ENCODE measurements at regions not wholly inside any gene's neighbourhood (a gene's known extent, or its start where the extent isn't known, plus 50 kb on each side); places are given as distances from the start of the nearest gene placed in this dataset.
A peak's percentile ranks its signal among the peaks of the same experiment; 100 is the strongest.

DNA sequence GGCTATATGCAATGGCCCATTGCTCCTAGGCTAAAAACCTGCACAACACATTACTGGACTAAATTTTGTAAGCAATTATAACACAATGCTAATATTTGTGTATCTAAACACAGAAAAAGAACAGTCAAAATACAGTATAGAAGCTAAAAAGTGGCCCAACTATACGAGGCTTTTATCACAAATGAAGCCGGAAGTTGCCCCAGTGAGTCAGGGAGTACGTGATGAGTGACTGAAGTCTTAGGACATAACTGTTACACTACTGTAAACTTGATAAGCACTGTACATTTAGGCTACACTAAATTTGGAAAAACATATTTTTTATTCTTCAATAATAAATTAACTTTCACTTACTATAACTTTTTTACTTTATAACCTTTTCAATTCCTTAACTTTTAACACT is 105.2 kb upstream of the PRR16 start:
- H2BK120ac ChIP-seq (ENCODE audit: low read depth, low read length): no peak overlapping the region
- no peak overlapping the region for H2BK15ac ChIP-seq (ENCODE audit: low read depth, low read length)
- no peak overlapping the region for H3K4me2 ChIP-seq (ENCODE audit: low read depth, low read length)
- H3K9me3 ChIP-seq (ENCODE audit: control insufficient read depth, insufficient read depth, low read length): no peaks in the 10 kb centered on the region
- no peak overlapping the region for H3K4me3 ChIP-seq (ENCODE audit: insufficient read depth, low read depth, low read length)
- ChIA-PET POLR2A (ENCODE audit: unreplicated experiment) (no interaction called here), CTCF (no interaction called here)
- H3K9ac ChIP-seq (ENCODE audit: low read depth, low read length): no peak overlapping the region
- no peak overlapping the region for H2AK5ac ChIP-seq (ENCODE audit: low read depth, low read length)
- TF ChIP-seq, protein P1, sequence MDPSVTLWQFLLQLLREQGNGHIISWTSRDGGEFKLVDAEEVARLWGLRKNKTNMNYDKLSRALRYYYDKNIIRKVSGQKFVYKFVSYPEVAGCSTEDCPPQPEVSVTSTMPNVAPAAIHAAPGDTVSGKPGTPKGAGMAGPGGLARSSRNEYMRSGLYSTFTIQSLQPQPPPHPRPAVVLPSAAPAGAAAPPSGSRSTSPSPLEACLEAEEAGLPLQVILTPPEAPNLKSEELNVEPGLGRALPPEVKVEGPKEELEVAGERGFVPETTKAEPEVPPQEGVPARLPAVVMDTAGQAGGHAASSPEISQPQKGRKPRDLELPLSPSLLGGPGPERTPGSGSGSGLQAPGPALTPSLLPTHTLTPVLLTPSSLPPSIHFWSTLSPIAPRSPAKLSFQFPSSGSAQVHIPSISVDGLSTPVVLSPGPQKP (IDR thresholded peaks at IDR 0.05; ENCODE audit: borderline replicate concordance, low read depth, low read length): no peak
- no peak for TF ChIP-seq NFE2L2 (IDR thresholded peaks at IDR 0.05; ENCODE audit: low read depth, low read length)
- TF ChIP-seq SMC3 (IDR thresholded peaks at IDR 0.05; ENCODE audit: low read depth, low read length): no peak
- TF ChIP-seq, protein P2, sequence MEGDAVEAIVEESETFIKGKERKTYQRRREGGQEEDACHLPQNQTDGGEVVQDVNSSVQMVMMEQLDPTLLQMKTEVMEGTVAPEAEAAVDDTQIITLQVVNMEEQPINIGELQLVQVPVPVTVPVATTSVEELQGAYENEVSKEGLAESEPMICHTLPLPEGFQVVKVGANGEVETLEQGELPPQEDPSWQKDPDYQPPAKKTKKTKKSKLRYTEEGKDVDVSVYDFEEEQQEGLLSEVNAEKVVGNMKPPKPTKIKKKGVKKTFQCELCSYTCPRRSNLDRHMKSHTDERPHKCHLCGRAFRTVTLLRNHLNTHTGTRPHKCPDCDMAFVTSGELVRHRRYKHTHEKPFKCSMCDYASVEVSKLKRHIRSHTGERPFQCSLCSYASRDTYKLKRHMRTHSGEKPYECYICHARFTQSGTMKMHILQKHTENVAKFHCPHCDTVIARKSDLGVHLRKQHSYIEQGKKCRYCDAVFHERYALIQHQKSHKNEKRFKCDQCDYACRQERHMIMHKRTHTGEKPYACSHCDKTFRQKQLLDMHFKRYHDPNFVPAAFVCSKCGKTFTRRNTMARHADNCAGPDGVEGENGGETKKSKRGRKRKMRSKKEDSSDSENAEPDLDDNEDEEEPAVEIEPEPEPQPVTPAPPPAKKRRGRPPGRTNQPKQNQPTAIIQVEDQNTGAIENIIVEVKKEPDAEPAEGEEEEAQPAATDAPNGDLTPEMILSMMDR (conservative IDR thresholded peaks at IDR 0.05; ENCODE audit: low read depth, low read length): no peak
- no peak for TF ChIP-seq BHLHE40 (IDR thresholded peaks at IDR 0.05; ENCODE audit: low read depth, low read length)
- no peak for TF ChIP-seq MXI1 (IDR thresholded peaks at IDR 0.05; ENCODE audit: borderline replicate concordance, low read depth, low read length)
- TF ChIP-seq RCOR1 (IDR thresholded peaks at IDR 0.05; ENCODE audit: insufficient replicate concordance, low read length): no peak
- no peak for TF ChIP-seq POLR2A (IDR thresholded peaks at IDR 0.05; ENCODE audit: low read depth, low read length)
- no peaks in the 10 kb centered on the region for H3K4me1 ChIP-seq (ENCODE audit: control insufficient read depth, insufficient read depth, low read length)
- no peak overlapping the region for H2BK20ac ChIP-seq (ENCODE audit: low read depth, low read length)
- DNase-seq (peak; percentile 15), ATAC-seq (ENCODE audit: low read depth) (no peak)
- no peak overlapping the region for H3K56ac ChIP-seq (ENCODE audit: extremely low read depth, insufficient read depth, low read length)
- no peaks in the 10 kb centered on the region for H3K9me1 ChIP-seq (ENCODE audit: insufficient read depth, low read length)
- WGBS, 2 experiments (ENCODE audit: extremely low coverage in 2 of 2, insufficient read length in 1 of 2): no CpG with 5 or more reads among the region's 3 CpGs
- no peak overlapping the region for H3K23ac ChIP-seq (ENCODE audit: low read depth, low read length)
- in situ Hi-C loops (cut with MboI; ENCODE audit: low sequenced_read_pairs): no loop called here
- BruUV-seq (replicated peaks): no TSS peak
- H3K79me1 ChIP-seq (ENCODE audit: low read depth in 1 of 2, low read length in 2 of 2): no peaks in the 10 kb centered on the region
- no peaks in the 10 kb centered on the region for H4K20me1 ChIP-seq (ENCODE audit: insufficient read depth, low read length)
- H3K18ac ChIP-seq (ENCODE audit: low read depth, low read length): no peak overlapping the region
- no peak overlapping the region for H3K14ac ChIP-seq (replicated peaks; ENCODE audit: low read depth, low read length)
- dilution Hi-C loops (cut with HindIII; ENCODE audit: low sequenced_read_pairs, unreplicated experiment): no loop called here
- no peak overlapping the region for H2BK5ac ChIP-seq (ENCODE audit: low read depth, low read length, poor library complexity, severe bottlenecking)
- no peak overlapping the region for H2AK9ac ChIP-seq (replicated peaks; ENCODE audit: low read depth, low read length, poor library complexity)
- no peaks in the 10 kb centered on the region for H3K27me3 ChIP-seq (ENCODE audit: control insufficient read depth, insufficient read depth, low read length)
- no peak overlapping the region for H3K4ac ChIP-seq (ENCODE audit: low read depth, low read length)
- intact Hi-C loops (cut with micrococcal nuclease): no loop called here
- H3K27ac ChIP-seq (ENCODE audit: insufficient read depth, low read length): no peak overlapping the region
- H4K91ac ChIP-seq (ENCODE audit: insufficient read depth, low read depth, low read length): no peak overlapping the region
- H4K8ac ChIP-seq (ENCODE audit: low read depth in 2 of 2, low read length in 2 of 2): no peak overlapping the region
- no peaks in the 10 kb centered on the region for H3K36me3 ChIP-seq (ENCODE audit: control insufficient read depth, insufficient read depth, low read length)
- H2AFZ ChIP-seq (replicated peaks; ENCODE audit: low read length, poor library complexity): no peak overlapping the region
- H4K5ac ChIP-seq (ENCODE audit: low read depth, low read length): no peak overlapping the region
